GM23338 (cell line): ENCODE measurements at regions not wholly inside any gene's neighbourhood (a gene's known extent, or its start where the extent isn't known, plus 50 kb on each side); places are given as distances from the start of the nearest gene placed in this dataset.

Experiments
- ATAC-seq: fragments of 200-7000 bp; cut with Tn5 transposase; 3 replicates; pipeline ENCODE4 v1.9.1; 2020
- DNase-seq: peaks from one replicate; pipeline ENCODE4 v3.0.0-alpha.2; 2015; ENCODE audit warnings: low spot score
- H2AFZ ChIP-seq: fragments of 200-600 bp; sonication (generic); 2 replicates; pipeline ENCODE4 v1.8.0; 2016; ENCODE audit warnings: antibody characterized with exemption, mild to moderate bottlenecking, moderate library complexity
- H3F3A ChIP-seq: fragments of 200-600 bp; sonication (generic); replicated peaks from 2 replicates; pipeline ENCODE4 v1.8.0; 2017; ENCODE audit warnings: antibody characterized with exemption, mixed run types, low read depth
- H3K27ac ChIP-seq: fragments of 200-600 bp; sonication (generic); 2 replicates; pipeline ENCODE4 v1.6.1; 2016; ENCODE audit warnings: low read depth
- H3K27me3 ChIP-seq: fragments of 200-600 bp; sonication (generic); 2 replicates; pipeline ENCODE4 v1.8.0; 2016; ENCODE audit warnings: mild to moderate bottlenecking, mixed run types, moderate library complexity; ENCODE audit not compliant: insufficient read depth
- H3K36me3 ChIP-seq: fragments of 200-600 bp; sonication (generic); 2 replicates; pipeline ENCODE4 v1.8.0; 2016; ENCODE audit warnings: mild to moderate bottlenecking; ENCODE audit not compliant: insufficient read depth
- H3K4me1 ChIP-seq: fragments of 200-600 bp; sonication (generic); 2 replicates; pipeline ENCODE4 v1.8.0; 2016; ENCODE audit warnings: mild to moderate bottlenecking, moderate library complexity; ENCODE audit not compliant: insufficient read depth
- H3K4me2 ChIP-seq: fragments of 200-600 bp; sonication (generic); 2 replicates; pipeline ENCODE4 v1.7.1; 2017; ENCODE audit warnings: mixed run types
- H3K4me3 ChIP-seq: fragments of 200-600 bp; sonication (generic); 2 replicates; pipeline ENCODE4 v1.6.1; 2016; ENCODE audit warnings: mixed run types
- H3K79me2 ChIP-seq: fragments of 200-600 bp; sonication (generic); replicated peaks from 2 replicates; pipeline ENCODE4 v1.8.0; 2017; ENCODE audit warnings: mild to moderate bottlenecking; ENCODE audit not compliant: insufficient read depth
- H3K9me2 ChIP-seq: fragments of 200-600 bp; sonication (generic); 2 replicates; pipeline ENCODE4 v1.8.0; 2017; ENCODE audit not compliant: insufficient read depth
- H4K20me1 ChIP-seq: fragments of 200-600 bp; sonication (generic); replicated peaks from 2 replicates; pipeline ENCODE4 v1.8.0; 2017; ENCODE audit warnings: mild to moderate bottlenecking; ENCODE audit not compliant: insufficient read depth
- H3K27ac Mint-ChIP-seq: 2 replicates; pipeline ENCODE4 v1.8.0; 2020; ENCODE audit warnings: inconsistent platforms, mild to moderate bottlenecking, moderate library complexity, mixed read lengths
- H3K27me3 Mint-ChIP-seq: 3 replicates; pipeline ENCODE4 v1.8.0; 2022; ENCODE audit warnings: low read depth, mild to moderate bottlenecking, moderate library complexity, mixed read lengths, inconsistent platforms; ENCODE audit not compliant: insufficient read depth, poor library complexity
- H3K36me3 Mint-ChIP-seq: 3 replicates; pipeline ENCODE4 v1.8.0; 2021; ENCODE audit warnings: low read depth, mild to moderate bottlenecking, inconsistent platforms, moderate library complexity, mixed read lengths
- H3K4me1 Mint-ChIP-seq: 3 replicates; pipeline ENCODE4 v1.8.0; 2020; ENCODE audit warnings: mild to moderate bottlenecking, inconsistent platforms, mixed read lengths
- H3K4me3 Mint-ChIP-seq: 3 replicates; pipeline ENCODE4 v1.8.0; 2021; ENCODE audit warnings: moderate library complexity, mild to moderate bottlenecking, inconsistent platforms, mixed read lengths
- H3K9me3 Mint-ChIP-seq: 3 replicates; pipeline ENCODE4 v1.8.0; 2020; ENCODE audit warnings: moderate library complexity, mild to moderate bottlenecking, inconsistent platforms, mixed read lengths
- CREB1 ChIP-seq: fragments of 250-450 bp; sonication (Bioruptor Pico); IDR thresholded peaks from 2 replicates; pipeline ENCODE4 v1.5.0; 2020; ENCODE audit warnings: low read depth, mild to moderate bottlenecking, moderate library complexity
- ETS1 ChIP-seq: IDR thresholded peaks from 2 replicates; pipeline ENCODE4 v1.6.1; 2016; ENCODE audit warnings: antibody characterized with exemption
- EZH2 ChIP-seq: fragments of 200-600 bp; sonication (generic); IDR thresholded peaks from one replicate; pipeline ENCODE4 v1.8.0; 2017; ENCODE audit warnings: antibody characterized with exemption, mild to moderate bottlenecking, low read depth; ENCODE audit not compliant: unreplicated experiment
- EZH2phosphoT487 ChIP-seq: fragments of 200-600 bp; sonication (generic); IDR thresholded peaks from one replicate; pipeline ENCODE4 v1.8.1; 2018; ENCODE audit warnings: antibody characterized with exemption; ENCODE audit not compliant: unreplicated experiment
- NANOG ChIP-seq: IDR thresholded peaks from 2 replicates; pipeline ENCODE4 v1.6.1; 2016; ENCODE audit warnings: antibody characterized with exemption, borderline replicate concordance
- REST ChIP-seq: IDR thresholded peaks from one replicate; pipeline ENCODE4 v1.6.1; 2018; ENCODE audit warnings: antibody characterized with exemption; ENCODE audit not compliant: unreplicated experiment
- ZNF114 ChIP-seq: fragments of 250-450 bp; sonication (Bioruptor Pico); IDR thresholded peaks from 2 replicates; pipeline ENCODE4 v1.5.0; 2020; ENCODE audit warnings: mild to moderate bottlenecking, moderate library complexity
- TF ChIP-seq, protein P1 (sequence below), 2 experiments: fragments of 200-600 bp in 1 of 2; sonication (generic) in 1 of 2; conservative IDR thresholded peaks; 2 replicates each; pipeline versions ENCODE4 v1.5.1 to v1.6.1; 2016 to 2017; ENCODE audit warnings: antibody characterized with exemption in 2 of 2, low read depth in 2 of 2, mild to moderate bottlenecking in 2 of 2, moderate library complexity in 1 of 2

DNA sequence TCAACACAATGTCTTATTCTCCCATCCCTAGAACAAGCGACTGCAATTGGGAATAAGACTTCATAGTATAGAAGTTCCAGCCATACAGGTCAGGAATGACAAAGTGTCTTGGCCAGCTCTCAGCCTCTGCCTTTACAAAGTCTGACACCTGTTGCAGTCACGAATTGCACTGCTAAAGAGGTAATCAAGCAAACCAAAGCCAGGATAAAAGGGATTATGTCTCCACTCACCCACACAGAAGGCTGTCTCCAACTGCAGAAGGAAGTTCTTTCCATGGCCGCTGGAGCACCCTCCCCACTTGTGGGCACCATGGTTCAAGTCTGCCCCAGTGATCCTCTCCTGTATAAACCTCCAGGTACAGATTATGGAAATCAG lies 114.8 kb upstream of the PKDCC start:
- no peak overlapping the region for H3K4me2 ChIP-seq
- H3K79me2 ChIP-seq, result no peaks in the 10 kb centered on the region
- H3K27me3 ChIP-seq, result no peaks in the 10 kb centered on the region
- H3K9me2 ChIP-seq, result no peaks in the 10 kb centered on the region
- ATAC-seq (no peak), DNase-seq (no peak)
- no peak overlapping the region for H3K27ac ChIP-seq
- no peaks in the 10 kb centered on the region for H4K20me1 ChIP-seq
- H3K27me3 Mint-ChIP-seq, result no peaks in the 10 kb centered on the region
- no peaks in the 10 kb centered on the region for H3F3A ChIP-seq
- no peaks in the 10 kb centered on the region for H3K36me3 ChIP-seq
- no peak for TF ChIP-seq EZH2phosphoT487
- no peaks in the 10 kb centered on the region for H3K36me3 Mint-ChIP-seq
- no peak overlapping the region for H3K27ac Mint-ChIP-seq
- H3K4me3 ChIP-seq, result no peak overlapping the region
- no peak overlapping the region for H2AFZ ChIP-seq
- no peaks in the 10 kb centered on the region for H3K9me3 Mint-ChIP-seq
- peaks cover 23% of the 10 kb centered on the region for H3K4me1 Mint-ChIP-seq
- H3K4me1 ChIP-seq, result peaks cover 13% of the 10 kb centered on the region
- no peak overlapping the region for H3K4me3 Mint-ChIP-seq

- ATAC-seq (no peak), DNase-seq (no peak)
- Histone ChIP-seq H3K9me2 (no peaks in the 10 kb centered on the region), H3K4me1 (peaks cover 19% of the 10 kb centered on the region), H3K4me2 (no peak overlapping the region), H3K79me2 (no peaks in the 10 kb centered on the region), H3F3A (no peaks in the 10 kb centered on the region), H2AFZ (0 out of 2 replicates have a peak overlapping the region, but pooled peaks have one; percentile 18), H3K27ac (no peak overlapping the region), H3K4me3 (no peak overlapping the region), H4K20me1 (no peaks in the 10 kb centered on the region), H3K36me3 (no peaks in the 10 kb centered on the region), H3K27me3 (no peaks in the 10 kb centered on the region)
- H3K4me3 Mint-ChIP-seq, result no peak overlapping the region
- H3K27ac Mint-ChIP-seq, result no peak overlapping the region
- H3K36me3 Mint-ChIP-seq, result no peaks in the 10 kb centered on the region
- no peak for TF ChIP-seq ZNF114
- peaks cover 5% of the 10 kb centered on the region for H3K27me3 Mint-ChIP-seq
- H3K9me3 Mint-ChIP-seq, result no peaks in the 10 kb centered on the region
- H3K4me1 Mint-ChIP-seq, result peaks cover 31% of the 10 kb centered on the region
These were observed 114.1 kb upstream of the PKDCC start for GRCh38 chr2:41933585-41934320.

GRCh38 chr2:41934329-41934958 lies 113.4 kb upstream of the PKDCC start:
- Histone ChIP-seq H3K27ac (no peak overlapping the region), H3K79me2 (no peaks in the 10 kb centered on the region), H3K27me3 (no peaks in the 10 kb centered on the region), H3F3A (no peaks in the 10 kb centered on the region), H3K36me3 (no peaks in the 10 kb centered on the region), H3K9me2 (peaks cover 2% of the 10 kb centered on the region; the same call in 1 of the 2 replicates), H3K4me1 (peaks cover 19% of the 10 kb centered on the region), H3K4me3 (no peak overlapping the region), H2AFZ (no peak overlapping the region), H3K4me2 (no peak overlapping the region), H4K20me1 (no peaks in the 10 kb centered on the region)
- Mint-ChIP-seq H3K4me1 (peaks cover 37% of the 10 kb centered on the region), H3K27me3 (peaks cover 8% of the 10 kb centered on the region), H3K36me3 (peaks cover 2% of the 10 kb centered on the region; the same call in 1 of the 3 replicates), H3K4me3 (no peak overlapping the region), H3K9me3 (no peaks in the 10 kb centered on the region), H3K27ac (no peak overlapping the region)
- no peak for DNase-seq
- no peak for ATAC-seq
- TF ChIP-seq REST, result no peak
- no peak for TF ChIP-seq CREB1 (CRISPR knock-in tag)
- TF ChIP-seq, protein P1, sequence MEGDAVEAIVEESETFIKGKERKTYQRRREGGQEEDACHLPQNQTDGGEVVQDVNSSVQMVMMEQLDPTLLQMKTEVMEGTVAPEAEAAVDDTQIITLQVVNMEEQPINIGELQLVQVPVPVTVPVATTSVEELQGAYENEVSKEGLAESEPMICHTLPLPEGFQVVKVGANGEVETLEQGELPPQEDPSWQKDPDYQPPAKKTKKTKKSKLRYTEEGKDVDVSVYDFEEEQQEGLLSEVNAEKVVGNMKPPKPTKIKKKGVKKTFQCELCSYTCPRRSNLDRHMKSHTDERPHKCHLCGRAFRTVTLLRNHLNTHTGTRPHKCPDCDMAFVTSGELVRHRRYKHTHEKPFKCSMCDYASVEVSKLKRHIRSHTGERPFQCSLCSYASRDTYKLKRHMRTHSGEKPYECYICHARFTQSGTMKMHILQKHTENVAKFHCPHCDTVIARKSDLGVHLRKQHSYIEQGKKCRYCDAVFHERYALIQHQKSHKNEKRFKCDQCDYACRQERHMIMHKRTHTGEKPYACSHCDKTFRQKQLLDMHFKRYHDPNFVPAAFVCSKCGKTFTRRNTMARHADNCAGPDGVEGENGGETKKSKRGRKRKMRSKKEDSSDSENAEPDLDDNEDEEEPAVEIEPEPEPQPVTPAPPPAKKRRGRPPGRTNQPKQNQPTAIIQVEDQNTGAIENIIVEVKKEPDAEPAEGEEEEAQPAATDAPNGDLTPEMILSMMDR (conservative IDR thresholded peaks at IDR 0.05; ENCODE audit: low read depth in 2 of 2), result no peak
- no peak for TF ChIP-seq EZH2
- TF ChIP-seq ETS1, result no peak
- no peak for TF ChIP-seq NANOG
